GM18861 (cell line): ENCODE measurements at regions not wholly inside any gene's neighbourhood (a gene's known extent, or its start where the extent isn't known, plus 50 kb on each side); places are given as distances from the start of the nearest gene placed in this dataset.
"Not testable (repeated sequence)": the region's sequence is repeated elsewhere in the genome, so short reads cannot be mapped to it uniquely, and the experiment has no call there.

ENCODE experiments used
- ATAC-seq: cut with Tn5 transposase; IDR thresholded peaks from one replicate; pipeline ENCODE4 v1.9.1; 2021; ENCODE audit not compliant: unreplicated experiment

- ATAC-seq: no peak
These were observed 66.7 kb upstream of the SMARCAD1 start for GRCh38 chr4:94141001-94141400.

GRCh38 chr4:94148052-94148451 is 59.6 kb upstream of the SMARCAD1 start:
- not testable (repeated sequence) for ATAC-seq

- ATAC-seq: no peak
These were observed 55.2 kb upstream of the SMARCAD1 start for GRCh38 chr4:94152466-94152865.

GRCh38 chr4:94155404-94155803 is 52.3 kb upstream of the SMARCAD1 start:
- not testable (repeated sequence) for ATAC-seq

- ATAC-seq: no peak
These were observed 50.8 kb upstream of the SMARCAD1 start for GRCh38 chr4:94156826-94157225.
